GM12872 (cell line): ENCODE measurements at regions not wholly inside any gene's neighbourhood (a gene's known extent, or its start where the extent isn't known, plus 50 kb on each side); places are given as distances from the start of the nearest gene placed in this dataset.

ENCODE experiments used
- CTCF ChIP-seq: IDR thresholded peaks from 3 replicates; pipeline ENCODE4 v1.5.1; 2011; ENCODE audit warnings: low read depth, mild to moderate bottlenecking, low read length, moderate library complexity; ENCODE audit not compliant: insufficient read depth

- TF ChIP-seq CTCF = no peak
These were observed 118.3 kb upstream of the SEMA6D start for GRCh38 chr15:47598996-47599395.

GRCh38 chr15:47599806-47600205 is 117.5 kb upstream of the SEMA6D start:
- TF ChIP-seq CTCF = no peak

- no peak for TF ChIP-seq CTCF
These were observed 115.2 kb upstream of the SEMA6D start for GRCh38 chr15:47602121-47602520.

- no peak for TF ChIP-seq CTCF
These were observed 114.3 kb upstream of the SEMA6D start for GRCh38 chr15:47603026-47603425.

GRCh38 chr15:47607695-47608094 is 109.6 kb upstream of the SEMA6D start:
- TF ChIP-seq CTCF = no peak

- no peak for TF ChIP-seq CTCF
These were observed 107.6 kb upstream of the SEMA6D start for GRCh38 chr15:47609693-47610092.

- TF ChIP-seq CTCF = no peak
These were observed 106.6 kb upstream of the SEMA6D start for GRCh38 chr15:47610736-47611135.
